ENCODE measurements at regions not wholly inside any gene's neighbourhood (a gene's known extent, or its start where the extent isn't known, plus 50 kb on each side); places are given as distances from the start of the nearest gene placed in this dataset.

GRCh38 chr3:159555205-159555604 is 433.4 kb upstream of the IL12A start:
- TF ChIP-seq POLR2A (IDR thresholded peaks at IDR 0.05) (no peak), CTCF (IDR thresholded peaks at IDR 0.05) (no peak)
- no peaks in the 10 kb centered on the region for H3K27me3 ChIP-seq
- no peaks in the 10 kb centered on the region for H3K4me1 ChIP-seq (replicated peaks in 1 of 2)
- DNase-seq = no peak
- intact Hi-C loops (cut with DNase I) = no loop called here
- H3K9me3 ChIP-seq (replicated peaks in 1 of 3) = no peaks in the 10 kb centered on the region
- H3K36me3 ChIP-seq (replicated peaks in 1 of 2) = no peaks in the 10 kb centered on the region
- H3K4me3 ChIP-seq = no peak overlapping the region
- H3K27ac ChIP-seq = no peak overlapping the region

GRCh38 chr3:159559771-159560170 is 428.9 kb upstream of the IL12A start:
- 17 to 45% (median 28%) methylated on average over 1 of the region's 1 CpG for WGBS, 4 donors
- intact Hi-C loops (cut with DNase I) = no loop called here

GRCh38 chr3:159560214-159560979 is 428.2 kb upstream of the IL12A start:
- no peak for DNase-seq
- Histone ChIP-seq H3K27me3 (no peaks in the 10 kb centered on the region), H3K27ac (no peak overlapping the region), H3K36me3 (replicated peaks in 1 of 2) (no peaks in the 10 kb centered on the region), H3K4me3 (no peak overlapping the region), H3K4me1 (replicated peaks in 1 of 2) (no peaks in the 10 kb centered on the region), H3K9me3 (replicated peaks in 1 of 3) (no peaks in the 10 kb centered on the region)
- WGBS, 4 donors = 59 to 64% (median 62%) methylated on average over 8 of the region's 8 CpGs
- no peak for TF ChIP-seq POLR2A (IDR thresholded peaks at IDR 0.05)
- TF ChIP-seq CTCF (IDR thresholded peaks at IDR 0.05) = no peak
- intact Hi-C loops (cut with DNase I) = no loop called here

More at GRCh38 chr3:159559771-159560170, 428.9 kb upstream of the IL12A start:
- no peak for DNase-seq
- Histone ChIP-seq H3K27ac (no peak overlapping the region), H3K4me1 (replicated peaks in 1 of 2) (no peaks in the 10 kb centered on the region), H3K9me3 (replicated peaks in 1 of 3) (no peaks in the 10 kb centered on the region), H3K36me3 (replicated peaks in 1 of 2) (no peaks in the 10 kb centered on the region), H3K4me3 (no peak overlapping the region), H3K27me3 (no peaks in the 10 kb centered on the region)
- TF ChIP-seq CTCF (IDR thresholded peaks at IDR 0.05) (no peak), POLR2A (IDR thresholded peaks at IDR 0.05) (no peak)

- no peaks in the 10 kb centered on the region for H3K36me3 ChIP-seq (replicated peaks in 1 of 2)
- 89 to 100% (median 93%) methylated on average over 1 of the region's 1 CpG for WGBS, 4 donors
- intact Hi-C loops (cut with DNase I) = no loop called here
- H3K4me1 ChIP-seq (replicated peaks in 1 of 2) = no peaks in the 10 kb centered on the region
- no peak overlapping the region for H3K4me3 ChIP-seq
- DNase-seq = no peak
- H3K27me3 ChIP-seq = no peaks in the 10 kb centered on the region
- no peak overlapping the region for H3K27ac ChIP-seq
- TF ChIP-seq POLR2A (IDR thresholded peaks at IDR 0.05) (no peak), CTCF (IDR thresholded peaks at IDR 0.05) (no peak)
- no peaks in the 10 kb centered on the region for H3K9me3 ChIP-seq (replicated peaks in 1 of 3)
Observed at GRCh38 chr3:159565313-159565712, 423.3 kb upstream of the IL12A start.

All from adrenal gland (tissue), 9 donors.